GM12878 (cell line): ENCODE measurements at regions not wholly inside any gene's neighbourhood (a gene's known extent, or its start where the extent isn't known, plus 50 kb on each side); places are given as distances from the start of the nearest gene placed in this dataset. TPM values are rescaled to one million over a fixed set of nuclear protein-coding genes. Genes with fewer than 3 reads are reported as not detected.

Source experiments
- ATAC-seq: fragments of 200-7000 bp; cut with Tn5 transposase; 3 replicates; pipeline ENCODE4 v1.9.1; 2020; ENCODE audit warnings: mild to moderate bottlenecking, moderate library complexity
- BruUV-seq: library from RNA; stranded (reverse); fragments of 400-500 nt; replicated peaks from 2 replicates; lab custom pipeline; 2021; lab: Mats Ljungman, UMichigan
- CTCF ChIA-PET: fragments of 300-600 bp; sonication (Branson Sonifier 250); formaldehyde crosslinking; extraction: SDS; loops from one replicate; lab custom pipeline; 2021; ENCODE audit warnings: inconsistent platforms; lab: Yijun Ruan, JAX
- POLR2A ChIA-PET: fragments of 350-600 bp; formaldehyde crosslinking; extraction: SDS; loops from one replicate; lab custom pipeline; 2021; ENCODE audit warnings: inconsistent platforms; lab: Charles Lee
- RAD21 ChIA-PET: fragments of 300-600 bp; sonication (Branson Sonifier 250); formaldehyde crosslinking; loops from one replicate; lab custom pipeline; 2023; ENCODE audit warnings: antibody characterized with exemption; ENCODE audit not compliant: unreplicated experiment; lab: Charles Lee
- SMC1A ChIA-PET: fragments of 300-600 bp; sonication (Branson Sonifier 250); formaldehyde crosslinking; loops from one replicate; lab custom pipeline; 2023; ENCODE audit not compliant: unreplicated experiment, uncharacterized antibody; lab: Charles Lee
- DNase-seq: peaks from one replicate; pipeline ENCODE4 v3.0.0-alpha.2; 2011; ENCODE audit warnings: low read depth, low spot score
- FAIRE-seq: peaks from 3 replicates; lab custom pipeline; 2011; peaks lifted over from hg19 to GRCh38; lab: Jason Lieb, UNC
- H2AFZ ChIP-seq: 2 replicates; pipeline ENCODE4 v1.6.0; 2011; ENCODE audit warnings: low read depth, low read length, control low read depth; ENCODE audit not compliant: control insufficient read depth
- H3K27ac ChIP-seq: 2 replicates; pipeline ENCODE4 v1.5.1; 2011; ENCODE audit warnings: control low read depth; ENCODE audit not compliant: control insufficient read depth, insufficient read depth
- H3K27me3 ChIP-seq, 2 experiments: replicated peaks in 1 of 2; 2 replicates each; pipeline versions ENCODE4 v1.6.0 to v1.6.1; 2011; ENCODE audit warnings: low read length in 1 of 2; ENCODE audit not compliant: control insufficient read depth in 2 of 2, insufficient read depth in 2 of 2
- H3K36me3 ChIP-seq, 2 experiments: 2 replicates each; pipeline ENCODE4 v1.5.1; 2011; ENCODE audit warnings: low read length in 1 of 2; ENCODE audit not compliant: control insufficient read depth in 2 of 2, insufficient read depth in 2 of 2
- H3K4me1 ChIP-seq: 2 replicates; pipeline ENCODE4 v1.6.1; 2011; ENCODE audit warnings: mild to moderate bottlenecking, low read length, moderate library complexity, mixed read lengths; ENCODE audit not compliant: control insufficient read depth, insufficient read depth
- H3K4me2 ChIP-seq: 2 replicates; pipeline ENCODE4 v1.6.0; 2011; ENCODE audit warnings: control low read depth; ENCODE audit not compliant: control insufficient read depth, insufficient read depth
- H3K4me3 ChIP-seq: fragments of 200-600 bp; sonication (generic); 2 replicates; pipeline ENCODE4 v1.5.1; 2016
- H3K79me2 ChIP-seq: 2 replicates; pipeline ENCODE4 v1.6.0; 2011; ENCODE audit warnings: low read length; ENCODE audit not compliant: control insufficient read depth, insufficient read depth
- H3K9ac ChIP-seq: 2 replicates; pipeline ENCODE4 v1.8.0; 2011; ENCODE audit warnings: low read length, control low read depth, mixed read lengths; ENCODE audit not compliant: control insufficient read depth, insufficient read depth
- H3K9me3 ChIP-seq: replicated peaks from 3 replicates; pipeline ENCODE4 v1.5.1; 2011; ENCODE audit warnings: mild to moderate bottlenecking, low read length; ENCODE audit not compliant: control insufficient read depth, insufficient read depth
- H4K20me1 ChIP-seq: 2 replicates; pipeline ENCODE4 v1.6.0; 2011; ENCODE audit not compliant: control insufficient read depth, insufficient read depth
- NBN ChIP-seq: fragments of 450-650 bp; IDR thresholded peaks from 2 replicates; pipeline ENCODE4 v1.6.1; 2016
- WGBS: methylation state at CpG from one replicate; pipeline ENCODE4 v1.1.6; 2016; ENCODE audit warnings: low lambda C conversion rate; ENCODE audit not compliant: insufficient replicate concordance, insufficient coverage; ENCODE audit errors: missing lambda C conversion rate; 5-methylcytosine and 5-hydroxymethylcytosine counted together
- in situ Hi-C: fragments of 300-500 bp; cut with MboI; formaldehyde crosslinking; loops from 9 replicates; pipeline ENCODE4 v1.14.3; 2018; ENCODE audit warnings: mixed read lengths
- intact Hi-C: fragments of 100-400 bp; cut with micrococcal nuclease; formaldehyde crosslinking; loops from one replicate; pipeline ENCODE4 v1.14.2; 2022; ENCODE audit not compliant: unreplicated experiment
- microRNA-seq: library from miRNA; unstranded; fragments of <30 nt; microRNA quantifications from one replicate; pipeline ENCODE4, GENCODE V29; 2018
- small RNA-seq: library from RNA; depleted of rRNA; stranded (forward); fragments of <200 nt; gene quantifications from one replicate; pipeline ENCODE3, GENCODE V24; 2014

GRCh38 chr7:93626869-93627268 lies 52.3 kb upstream of the CALCR start:
- ChIA-PET RAD21 (no interaction called here), CTCF (no interaction called here), SMC1A (interaction anchor here (1.7 kb wide), 1 partner anchor 9 kb away, joined by 4 read pairs; no protein-coding TSS in a partner anchor), POLR2A (no interaction called here)
- FAIRE-seq, result no peak
- Histone ChIP-seq H3K36me3 (no peaks in the 10 kb centered on the region), H3K9me3 (no peaks in the 10 kb centered on the region), H3K79me2 (no peaks in the 10 kb centered on the region), H4K20me1 (no peaks in the 10 kb centered on the region), H3K4me2 (no peak overlapping the region), H3K9ac (no peak overlapping the region), H2AFZ (no peak overlapping the region), H3K27me3 (no peaks in the 10 kb centered on the region), H3K27ac (no peak overlapping the region), H3K4me1 (no peaks in the 10 kb centered on the region), H3K4me3 (no peak overlapping the region)
- TF ChIP-seq NBN, result no peak
- intact Hi-C loops (loop anchor here (10.0 kb wide), 1 partner anchor 768 kb away; the partner anchor contains the start of gene COL1A2), in situ Hi-C loops (no loop called here)
- ATAC-seq, result no peak
- BruUV-seq, result no TSS peak
- DNase-seq, result no peak
- 5% methylated on average over 1 of the region's 1 CpG for WGBS

Small RNA genes in the stretch of these regions (microRNA-seq; reads per million reads assigned to microRNA genes)
- not detected for gene MIR4652

Small RNA genes in the stretch of these regions (small RNA-seq; reads per million reads assigned to genes)
- gene AC002075.2 (not detected), gene MIR4652 (not detected)
